Activated naive CD4-positive, alpha-beta T cell treated with Interleukin-2 at 50 U/mL for 16 hours (primary cell): ENCODE measurements at regions not wholly inside any gene's neighbourhood (a gene's known extent, or its start where the extent isn't known, plus 50 kb on each side); places are given as distances from the start of the nearest gene placed in this dataset.

ENCODE experiments used
- DNase-seq: peaks from one replicate; pipeline ENCODE4 v3.0.0-alpha.2; 2020

DNA sequence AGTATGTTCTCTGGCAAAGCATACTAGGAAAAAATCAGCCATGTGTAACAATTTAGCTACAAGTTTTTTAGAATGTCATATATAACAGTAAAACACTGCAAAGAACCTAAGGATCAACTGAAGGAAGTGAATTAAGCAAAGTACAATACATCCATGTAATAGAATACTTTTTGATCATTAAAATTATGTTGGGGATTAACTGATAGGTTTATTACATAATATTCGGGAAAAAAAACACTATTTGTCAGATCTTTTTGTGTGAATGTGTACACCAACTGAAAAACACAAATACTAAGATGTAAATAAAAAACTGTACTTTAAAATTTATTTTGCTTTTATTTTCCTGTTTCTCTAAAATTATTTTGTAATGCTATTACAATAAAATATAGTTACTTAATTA is 185.5 kb upstream of the DYNLRB2 start:
- DNase-seq: no peak

- no peak for DNase-seq
Measured at GRCh38 chr16:80350061-80350460, 190.7 kb upstream of the DYNLRB2 start.

DNA sequence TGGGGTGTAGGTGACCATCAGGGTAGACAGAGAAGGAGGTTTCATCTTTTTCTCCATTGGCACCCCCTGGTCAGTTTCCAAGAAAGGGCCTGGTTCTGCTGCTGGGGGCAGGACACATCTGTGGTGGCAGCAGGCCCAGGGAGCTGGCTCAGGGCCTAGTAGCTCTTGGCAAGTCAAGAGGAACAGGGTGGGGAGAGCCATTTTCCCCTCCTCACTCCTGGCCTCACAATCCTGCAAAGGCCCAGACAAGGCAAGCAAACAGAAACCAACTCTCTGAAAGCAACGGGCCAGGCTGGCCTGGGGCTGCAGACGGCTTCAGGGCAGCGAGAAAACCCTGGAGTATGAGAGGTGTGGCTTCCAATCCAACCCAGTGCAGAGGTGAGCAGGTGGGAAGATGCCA is 192.9 kb upstream of the DYNLRB2 start:
- DNase-seq: no peak

DNA sequence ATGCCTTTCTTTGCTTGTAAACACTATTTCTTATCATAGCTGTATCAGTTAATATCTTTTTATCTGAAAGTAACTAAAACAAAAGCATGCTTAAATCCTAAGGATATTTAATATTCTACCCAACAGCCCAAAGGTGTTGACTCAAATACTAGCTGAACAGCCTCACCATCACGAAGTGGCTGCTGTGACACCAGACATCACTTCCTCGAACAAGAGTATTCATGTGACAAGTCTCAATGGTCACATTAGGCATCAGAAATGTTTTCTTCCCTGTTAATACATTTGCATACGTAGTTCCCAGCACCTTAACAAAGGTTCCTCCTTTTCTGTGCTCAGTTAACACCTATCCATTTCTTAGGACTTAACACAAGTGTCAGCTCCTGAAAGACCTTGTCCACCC is 193.8 kb upstream of the DYNLRB2 start:
- DNase-seq: no peak

DNA sequence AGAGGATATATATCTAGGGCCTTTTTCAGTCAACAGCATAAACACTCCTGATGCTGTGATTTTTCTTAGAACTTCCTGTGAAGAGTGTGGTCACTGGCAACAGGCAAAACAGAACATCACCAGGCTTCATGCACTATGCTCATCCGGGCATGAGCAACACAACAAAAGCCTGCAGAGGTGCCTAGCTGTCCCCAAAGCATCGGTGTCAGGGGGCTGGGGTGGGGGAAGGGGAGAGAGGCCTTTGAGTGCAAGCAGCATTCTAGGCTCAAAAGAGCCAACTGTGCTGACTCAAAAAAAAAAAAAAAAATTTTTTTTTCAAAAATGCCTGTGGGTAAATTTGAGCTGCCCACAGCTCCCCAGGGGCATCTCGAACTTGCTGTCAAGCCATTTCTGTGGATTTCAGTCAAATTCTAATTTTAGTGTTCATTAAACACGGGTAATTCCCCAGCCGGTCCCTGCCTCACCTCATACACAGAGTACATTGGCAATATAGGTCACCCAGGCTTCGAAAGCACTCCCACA is 194.6 kb upstream of the DYNLRB2 start:
- DNase-seq: no peak

DNA sequence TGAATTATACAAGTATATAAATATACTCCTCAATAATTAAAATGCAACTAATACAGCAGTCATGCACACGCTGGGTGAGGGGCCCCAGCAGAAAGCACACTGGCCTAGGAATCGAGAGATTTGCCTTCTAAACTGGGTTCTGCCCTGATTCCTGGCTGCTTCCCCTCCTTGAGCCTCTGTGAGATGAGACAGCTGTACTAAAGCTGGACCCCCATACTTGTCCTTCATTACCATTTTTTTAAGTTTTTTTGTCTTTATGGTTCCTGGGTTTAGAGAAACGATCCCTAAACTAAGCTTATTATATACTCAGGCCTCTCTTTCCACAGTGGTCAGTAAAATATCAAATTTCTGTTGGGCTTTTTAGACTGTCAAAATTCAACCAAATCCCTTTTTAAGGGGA is 195.1 kb upstream of the DYNLRB2 start:
- DNase-seq: no peak

DNA sequence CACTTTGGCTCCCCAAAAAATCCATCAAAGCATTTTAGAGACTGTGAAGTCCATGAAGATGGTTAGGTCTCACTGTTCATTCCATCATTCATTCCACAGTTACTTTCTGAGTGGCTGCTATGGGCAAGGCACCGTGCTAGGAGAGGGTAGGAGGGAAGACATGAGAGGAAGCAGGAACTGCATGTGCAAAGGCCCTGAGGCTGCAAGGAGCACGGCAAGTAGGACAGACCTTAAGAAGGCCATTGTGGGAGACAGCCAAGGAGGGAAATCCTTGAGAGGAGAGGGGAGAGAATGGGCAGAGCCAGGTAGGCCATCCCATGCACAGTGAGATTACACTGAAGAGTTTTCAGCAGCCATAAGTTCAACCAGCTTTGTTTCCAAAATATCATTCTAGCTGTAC is 196.2 kb upstream of the DYNLRB2 start:
- no peak for DNase-seq

DNA sequence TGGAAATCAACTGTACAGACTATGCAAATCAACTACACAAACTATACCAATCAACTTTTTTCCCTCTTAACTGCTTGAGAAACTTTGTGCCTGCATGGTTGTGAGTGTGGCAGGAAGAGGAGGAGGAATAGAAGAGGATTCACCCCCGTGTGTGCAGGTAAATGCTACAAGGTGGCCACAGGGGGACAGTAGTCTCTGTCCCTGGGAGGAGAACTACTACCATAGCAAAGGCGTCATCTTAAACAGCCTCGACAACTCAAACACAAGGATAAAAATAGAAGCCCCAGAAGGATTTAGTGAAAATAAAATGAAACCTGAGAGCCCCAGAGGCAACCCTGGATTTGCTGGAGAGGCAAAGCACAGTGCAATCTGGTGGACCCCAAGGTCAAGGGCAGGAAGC is 199.5 kb upstream of the DYNLRB2 start:
- DNase-seq: no peak

DNA sequence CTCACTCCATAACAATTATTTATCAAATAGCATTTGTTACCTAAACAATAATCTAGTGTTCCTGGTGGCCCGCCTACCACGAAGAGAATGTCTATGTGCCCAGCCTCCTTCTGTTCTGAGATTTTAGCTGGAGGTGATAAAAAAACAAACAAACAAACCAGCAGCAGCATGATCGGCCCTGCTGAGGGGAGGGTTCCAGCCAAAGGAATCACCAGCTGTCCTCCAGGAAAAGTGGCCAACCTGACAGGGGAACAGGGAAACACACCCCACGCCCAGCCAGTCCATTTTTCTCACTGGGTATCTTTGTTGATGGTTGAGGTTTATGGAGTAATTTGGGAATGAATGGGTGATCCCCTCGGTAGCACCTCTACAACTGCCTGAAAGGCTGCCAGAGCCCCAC is 203.0 kb upstream of the DYNLRB2 start:
- no peak for DNase-seq

DNA sequence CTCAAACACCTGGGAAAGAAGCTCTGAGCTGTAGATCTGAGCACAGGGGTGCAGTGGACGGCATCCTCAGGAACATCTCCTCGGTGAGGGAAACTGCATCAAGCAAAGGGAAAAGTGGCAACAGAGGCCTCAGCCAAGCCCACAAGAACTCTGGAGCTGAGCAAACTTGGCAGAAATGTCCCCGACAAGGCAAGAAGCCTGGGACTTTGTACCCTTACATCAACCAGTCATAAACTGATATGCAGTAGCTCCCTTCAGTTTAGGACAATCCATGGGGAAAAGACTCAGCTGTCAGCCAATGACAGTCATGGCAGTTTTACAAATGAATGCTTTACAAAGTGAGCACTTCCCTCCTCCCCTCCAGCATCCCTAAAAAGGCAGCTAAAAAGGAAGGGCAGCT is 210.0 kb upstream of the DYNLRB2 start:
- DNase-seq: no peak

- no peak for DNase-seq
Measured at GRCh38 chr16:80330150-80330549, 210.6 kb upstream of the DYNLRB2 start.

DNA sequence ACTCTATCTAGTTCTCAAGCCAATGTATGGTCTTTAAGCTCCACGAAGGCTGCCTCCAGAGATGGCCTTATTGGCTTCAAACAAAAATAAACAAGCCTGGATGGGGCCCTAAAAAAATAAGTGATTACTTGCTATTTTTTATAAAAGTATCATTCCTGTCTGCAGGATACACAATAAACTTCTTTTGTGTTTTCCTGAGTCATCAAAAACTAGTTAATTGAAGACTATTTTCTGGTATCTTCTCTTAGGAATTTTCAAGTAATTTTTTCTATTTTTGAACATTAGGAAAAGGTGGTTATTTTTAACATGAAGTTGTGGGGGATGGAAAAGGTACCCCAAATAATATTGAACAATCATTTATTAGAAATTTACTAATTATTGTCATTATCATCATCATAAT is 213.1 kb upstream of the DYNLRB2 start:
- DNase-seq: no peak

DNA sequence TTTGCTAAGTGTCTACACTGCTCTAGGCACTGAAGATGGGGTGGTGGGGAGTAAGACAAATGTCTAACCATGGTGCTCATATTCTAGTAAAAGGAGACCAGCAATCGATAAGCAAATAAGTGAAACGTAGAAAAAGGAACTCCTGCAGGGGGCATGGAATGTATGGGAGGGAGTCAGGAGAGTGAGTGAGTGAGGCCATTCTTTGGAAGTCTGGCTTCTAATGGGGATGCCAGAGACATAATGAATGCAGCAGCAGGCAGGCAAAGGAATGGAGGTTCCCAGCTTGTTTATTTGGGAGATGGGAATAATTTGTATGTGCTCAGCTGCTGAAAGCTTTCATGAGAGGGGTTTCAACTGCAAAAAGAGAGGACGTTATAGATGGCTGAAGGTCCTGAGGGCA is 216.4 kb upstream of the DYNLRB2 start:
- DNase-seq: no peak

GRCh38 chr16:80323808-80324195 is 217.0 kb upstream of the DYNLRB2 start:
- no peak for DNase-seq

- DNase-seq: no peak
Measured at GRCh38 chr16:80323187-80323807, 217.5 kb upstream of the DYNLRB2 start.

DNA sequence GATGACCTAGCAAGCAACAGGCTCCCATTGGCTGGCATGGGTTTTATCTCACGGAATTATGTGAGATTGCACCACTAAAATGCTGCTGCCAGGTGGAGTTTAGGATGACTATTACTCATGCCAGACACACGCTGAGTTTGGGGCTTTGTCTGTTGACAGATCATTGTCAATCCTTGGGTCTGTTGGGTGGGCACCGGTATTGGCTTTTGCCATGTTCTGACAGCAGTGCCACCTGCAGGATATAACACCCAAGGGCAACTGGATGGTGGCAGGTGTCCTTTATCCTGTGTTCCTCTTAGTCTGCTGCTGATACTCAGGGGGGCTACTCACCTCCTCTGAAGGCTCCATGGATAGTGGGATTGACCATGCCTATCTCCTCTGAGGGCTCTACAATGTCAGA is 221.6 kb upstream of the DYNLRB2 start:
- DNase-seq: no peak

DNA sequence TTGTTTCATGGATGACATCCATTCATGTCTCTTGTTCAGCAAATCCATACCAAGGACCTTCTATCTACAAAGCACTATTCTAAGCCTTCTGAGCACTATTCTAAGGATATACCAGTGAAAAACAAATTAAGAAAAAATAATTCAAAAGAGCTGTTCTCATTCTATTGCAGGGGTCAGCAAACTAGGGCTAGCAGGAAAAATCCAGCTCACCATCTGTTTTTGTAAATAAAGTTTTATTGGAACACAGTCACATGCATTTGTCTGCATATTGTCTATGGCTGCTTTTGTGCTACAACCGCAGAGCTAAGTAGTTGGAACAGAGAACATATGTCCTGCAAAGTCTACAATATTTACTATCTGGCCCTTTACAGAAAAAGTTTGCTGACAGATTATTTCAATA is 222.7 kb upstream of the DYNLRB2 start:
- DNase-seq: no peak

GRCh38 chr16:80317599-80318037 is 223.2 kb upstream of the DYNLRB2 start:
- DNase-seq: no peak

DNA sequence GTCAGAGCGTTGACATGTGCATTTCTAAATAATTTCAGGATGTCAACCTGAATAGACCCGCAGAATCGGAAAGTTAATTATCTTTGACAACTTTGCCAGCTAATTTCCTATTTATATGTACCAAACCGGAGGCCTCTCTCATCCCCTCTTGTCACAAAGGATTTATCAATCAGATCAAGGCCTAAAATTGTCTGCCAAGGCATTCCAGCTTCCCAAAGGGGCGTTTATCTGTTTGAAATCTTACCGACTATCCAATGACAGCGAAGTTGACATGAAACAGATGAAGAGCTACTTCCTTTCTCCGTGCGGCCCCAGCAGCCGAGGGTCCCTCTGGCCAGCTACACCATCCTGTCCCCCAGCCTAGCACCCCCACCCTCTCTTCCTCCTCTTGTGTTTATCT is 223.7 kb upstream of the DYNLRB2 start:
- DNase-seq: no peak

DNA sequence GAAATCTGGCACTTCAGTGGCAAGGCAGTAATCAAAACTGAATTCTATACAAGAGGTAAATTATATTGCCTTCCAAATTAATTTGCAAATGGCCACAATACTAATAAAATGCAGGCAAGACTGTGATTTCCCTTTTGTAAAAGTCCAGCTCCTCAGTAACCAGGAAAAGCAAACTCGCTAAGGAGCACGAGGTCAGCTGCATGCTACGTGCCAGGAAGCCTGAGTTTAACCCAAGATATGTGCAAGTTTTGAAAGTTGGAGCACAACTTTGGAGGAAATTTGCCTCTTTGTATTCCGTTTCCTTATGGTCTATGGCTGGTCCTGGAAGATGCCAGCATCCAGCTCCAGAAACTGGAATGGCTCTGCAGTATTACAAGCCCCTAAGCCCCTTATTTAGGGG is 226.8 kb upstream of the DYNLRB2 start:
- no peak for DNase-seq

- no peak for DNase-seq
Measured at GRCh38 chr16:80309178-80309577, 231.6 kb upstream of the DYNLRB2 start.

DNA sequence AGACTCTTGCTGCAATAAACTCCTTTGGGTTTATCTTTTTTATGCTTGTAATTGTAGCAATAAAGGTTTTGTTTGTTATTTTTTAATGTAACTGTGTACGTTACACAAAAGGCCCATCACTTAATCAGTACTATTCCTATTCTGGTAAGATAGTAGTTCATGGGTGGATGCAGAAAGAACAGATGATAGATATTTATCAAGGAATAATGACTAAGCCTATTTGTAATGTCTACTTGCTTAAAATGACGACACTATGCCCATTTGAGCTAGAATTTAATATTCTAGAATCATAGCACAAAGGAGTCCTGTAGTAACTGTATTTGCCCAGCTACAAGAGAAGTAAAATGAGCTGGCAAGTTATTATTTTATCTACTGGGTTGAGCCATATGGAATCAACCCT is 235.4 kb upstream of the DYNLRB2 start:
- no peak for DNase-seq

DNA sequence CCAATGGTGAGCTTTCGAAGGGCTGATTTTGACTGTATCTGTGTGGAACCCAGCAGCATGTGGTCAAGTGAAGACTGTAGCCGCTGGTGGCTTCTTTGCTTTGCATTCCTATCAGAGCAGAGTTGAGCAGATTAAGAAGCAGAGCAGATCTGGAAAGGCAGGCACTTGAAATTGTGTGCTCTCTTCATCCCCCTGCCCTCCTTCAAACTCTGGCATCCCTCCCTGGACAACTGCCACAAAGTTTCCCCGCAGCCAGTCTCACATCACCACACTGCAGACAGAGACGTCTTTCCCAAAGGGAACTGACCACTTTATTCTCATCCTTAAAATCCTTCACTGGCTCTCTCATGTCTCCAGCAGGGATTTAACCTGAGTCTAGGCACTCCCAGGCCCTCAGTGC is 237.1 kb upstream of the DYNLRB2 start:
- no peak for DNase-seq

DNA sequence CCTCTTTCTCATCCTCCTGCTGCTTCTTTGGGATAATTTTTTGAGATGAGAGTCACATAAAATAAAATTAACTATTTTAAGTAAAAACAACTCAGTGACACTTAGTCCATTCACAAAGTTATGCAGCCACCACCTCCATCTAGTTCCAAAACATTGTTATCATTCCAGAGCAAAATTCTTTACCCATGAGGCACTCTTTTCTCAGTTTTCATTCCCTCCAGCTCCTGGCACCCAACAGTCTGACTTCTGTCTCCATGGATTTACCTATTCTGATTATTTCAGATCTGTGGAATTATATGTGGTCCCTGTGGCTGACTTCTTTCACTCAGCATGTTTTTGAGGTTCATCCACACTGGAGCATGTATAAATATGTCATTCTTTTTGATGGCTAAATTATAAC is 239.9 kb upstream of the DYNLRB2 start:
- DNase-seq: no peak

GRCh38 chr16:80300456-80300855 is 240.3 kb upstream of the DYNLRB2 start:
- no peak for DNase-seq

DNA sequence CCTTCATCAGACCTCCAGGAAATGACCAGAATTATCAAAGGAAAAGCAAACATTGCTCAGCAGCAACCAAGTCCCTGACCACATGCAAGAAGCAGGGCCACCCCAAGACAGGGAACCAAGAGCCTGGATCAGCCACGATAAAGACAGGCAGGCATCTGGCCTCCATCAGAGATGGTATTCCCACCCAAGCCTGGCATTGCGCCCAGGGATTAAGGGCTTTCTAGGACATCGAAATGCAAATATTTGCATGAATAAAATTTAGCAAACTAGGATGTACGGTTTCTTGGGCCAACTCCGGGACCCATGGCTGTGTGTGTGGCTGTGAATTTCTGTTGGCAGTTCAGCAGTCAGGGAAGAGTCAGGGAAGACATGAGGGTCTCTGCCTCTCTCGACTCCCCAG is 241.4 kb upstream of the DYNLRB2 start:
- no peak for DNase-seq
